ENCODE measurements at regions not wholly inside any gene's neighbourhood (a gene's known extent, or its start where the extent isn't known, plus 50 kb on each side); places are given as distances from the start of the nearest gene placed in this dataset.

GRCh38 chr6:132168961-132169360 is 217.8 kb upstream of the CCN2 start:
- FAIRE-seq: no peak

More at GRCh38 chr6:132168961-132169360, 217.8 kb upstream of the CCN2 start:
- CTCF ChIA-PET (ENCODE audit: partially characterized antibody): interaction anchor here (1.3 to 1.5 kb wide), 2 partner anchors 254 to 259 kb away, joined by 3 read pairs; no protein-coding TSS in a partner anchor
- Histone ChIP-seq H3K4me2 (ENCODE audit: insufficient read depth in 1 of 2, low read depth in 2 of 2, low read length in 2 of 2) (no peak overlapping the region), H4K5ac (ENCODE audit: insufficient read length, low read depth, low read length) (no peak overlapping the region), H3K23me2 (ENCODE audit: low read depth, low read length) (no peaks in the 10 kb centered on the region), H2AK5ac (ENCODE audit: low read depth, low read length) (no peak overlapping the region), H2BK20ac (ENCODE audit: low read length) (no peak overlapping the region), H2BK120ac (replicated peaks; ENCODE audit: low read depth, low read length) (no peak overlapping the region), H3K9ac (replicated peaks in 1 of 4; ENCODE audit: extremely low read depth in 1 of 4, low read depth in 3 of 4, low read length in 3 of 4) (no peak overlapping the region), H2BK15ac (ENCODE audit: low read length) (no peak overlapping the region), H3K56ac (replicated peaks; ENCODE audit: insufficient read length, low read depth, low read length) (no peak overlapping the region), H3K18ac (ENCODE audit: extremely low read depth, low read length) (no peak overlapping the region), H3K27ac (ENCODE audit: low read depth, low read length) (no peak overlapping the region), H3K9me3 (ENCODE audit: insufficient read depth in 2 of 2, low read depth in 1 of 2, low read length in 1 of 2) (0 out of 4 replicates have a peak, but pooled peaks cover 1 to 4% of the 10 kb centered on the region in 2 experiments), H2AFZ (ENCODE audit: low read length) (no peak overlapping the region), H2BK5ac (ENCODE audit: low read depth, low read length) (no peak overlapping the region), H3K14ac (ENCODE audit: insufficient read length) (no peak overlapping the region), H2BK12ac (ENCODE audit: low read depth, low read length) (no peak overlapping the region), H3K79me2 (ENCODE audit: control insufficient read depth in 1 of 2, insufficient read depth in 2 of 2, low read length in 2 of 2) (no peaks in the 10 kb centered on the region), H3K23ac (ENCODE audit: insufficient read length) (no peak overlapping the region), H3K4me1 (replicated peaks in 1 of 4; ENCODE audit: control insufficient read depth in 3 of 4, insufficient read depth in 4 of 4, low read length in 3 of 4) (no peaks in the 10 kb centered on the region), H4K8ac (ENCODE audit: extremely low read depth, insufficient read depth, low read length) (no peak overlapping the region), H4K20me1 (replicated peaks in 1 of 2; ENCODE audit: control insufficient read depth in 1 of 2, insufficient read depth in 2 of 2, low read length in 2 of 2) (no peaks in the 10 kb centered on the region), H3K79me1 (ENCODE audit: low read depth, low read length) (no peaks in the 10 kb centered on the region), H3K27me3 (replicated peaks in 1 of 4; ENCODE audit: control insufficient read depth in 3 of 4, extremely low read depth in 1 of 4, insufficient read depth in 3 of 4, low read length in 3 of 4) (no peaks in the 10 kb centered on the region; a peak in 1 of 7 replicates), H3K36me3 (ENCODE audit: control insufficient read depth in 2 of 4, insufficient read depth in 4 of 4, low read length in 3 of 4) (no peaks in the 10 kb centered on the region), H3K4me3 (ENCODE audit: extremely low read depth in 1 of 4, insufficient read depth in 2 of 4, low read depth in 3 of 4, low read length in 4 of 4) (no peak overlapping the region), H4K91ac (replicated peaks; ENCODE audit: insufficient read length, low read length) (no peak overlapping the region), H3K4ac (replicated peaks; ENCODE audit: insufficient read length, low read depth, low read length) (no peak overlapping the region)
- no peak for DNase-seq (ENCODE audit: low read depth in 1 of 2, low spot score in 2 of 2)
- POLR2A ChIA-PET (ENCODE audit: partially characterized antibody): interaction anchor here (2.1 kb wide), 1 partner anchor 219 kb away, joined by 8 read pairs; no protein-coding TSS in a partner anchor
- TF ChIP-seq NRF1 (IDR thresholded peaks at IDR 0.05; ENCODE audit: low read depth, low read length): no peak
- 100% methylated on average over 3 of the region's 3 CpGs; no CpG with 5 or more reads in 1 of the 2 experiments for whole genome bisulfite sequencing, 2 experiments (ENCODE audit: extremely low coverage in 1 of 2, insufficient coverage in 1 of 2, insufficient read length in 1 of 2, insufficient replicate concordance in 2 of 2, low coverage in 1 of 2, low lambda C conversion rate in 2 of 2, missing lambda C conversion rate in 1 of 2)

Measured in H1 (cell line).